ENCODE measurements at regions not wholly inside any gene's neighbourhood (a gene's known extent, or its start where the extent isn't known, plus 50 kb on each side); places are given as distances from the start of the nearest gene placed in this dataset.
"Not testable (repeated sequence)": the region's sequence is repeated elsewhere in the genome, so short reads cannot be mapped to it uniquely, and the experiment has no call there.

GRCh38 chr14:83712418-83713129 is 1817.4 kb upstream of the FLRT2 start:
- no peaks in the 10 kb centered on the region for H3K9me3 ChIP-seq (ENCODE audit: low read depth, low read length)
- no peak for DNase-seq (ENCODE audit: low read depth, low spot score)

GRCh38 chr14:83713732-83714131 is 1816.2 kb upstream of the FLRT2 start:
- Histone ChIP-seq H3K4me3 (no peak overlapping the region), H3K27ac (no peak overlapping the region), H3K36me3 (ENCODE audit: insufficient read depth, low read length) (no peaks in the 10 kb centered on the region), H3K9ac (ENCODE audit: insufficient read length) (no peak overlapping the region), H3K9me3 (ENCODE audit: low read depth, low read length) (no peaks in the 10 kb centered on the region)
- no peak for TF ChIP-seq FOXP2 (optimal IDR thresholded peaks at IDR 0.05; ENCODE audit: control extremely low read depth, extremely low read length, insufficient read depth)
- TF ChIP-seq EZH2 (IDR thresholded peaks at IDR 0.05) = no peak
- no peak for TF ChIP-seq POLR2AphosphoS5 (IDR thresholded peaks at IDR 0.05; ENCODE audit: borderline replicate concordance, low read depth, low read length)
- DNase-seq (ENCODE audit: low read depth, low spot score) = no peak

More at GRCh38 chr14:83712418-83713129, 1817.4 kb upstream of the FLRT2 start:
- H3K9ac ChIP-seq (ENCODE audit: insufficient read length) = no peak overlapping the region
- H3K4me3 ChIP-seq = no peak overlapping the region
- TF ChIP-seq POLR2AphosphoS5 (IDR thresholded peaks at IDR 0.05; ENCODE audit: borderline replicate concordance, low read depth, low read length) (no peak), EZH2 (IDR thresholded peaks at IDR 0.05) (no peak)
- H3K27ac ChIP-seq = no peak overlapping the region
- no peaks in the 10 kb centered on the region for H3K36me3 ChIP-seq (ENCODE audit: insufficient read depth, low read length)

GRCh38 chr14:83714151-83714550 is 1815.8 kb upstream of the FLRT2 start:
- no peaks in the 10 kb centered on the region for H3K9me3 ChIP-seq (ENCODE audit: low read depth, low read length)
- no peak for TF ChIP-seq POLR2AphosphoS5 (IDR thresholded peaks at IDR 0.05; ENCODE audit: borderline replicate concordance, low read depth, low read length)
- no peak for TF ChIP-seq FOXP2 (optimal IDR thresholded peaks at IDR 0.05; ENCODE audit: control extremely low read depth, extremely low read length, insufficient read depth)
- TF ChIP-seq EZH2 (IDR thresholded peaks at IDR 0.05) = no peak
- H3K27ac ChIP-seq = no peak overlapping the region
- H3K36me3 ChIP-seq (ENCODE audit: insufficient read depth, low read length) = no peaks in the 10 kb centered on the region
- DNase-seq (ENCODE audit: low read depth, low spot score) = no peak
- H3K4me3 ChIP-seq = no peak overlapping the region
- no peak overlapping the region for H3K9ac ChIP-seq (ENCODE audit: insufficient read length)

GRCh38 chr14:83719435-83719834 is 1810.5 kb upstream of the FLRT2 start:
- not testable (repeated sequence) for H3K27ac ChIP-seq; H3K36me3 ChIP-seq (ENCODE audit: insufficient read depth, low read length); H3K9ac ChIP-seq (ENCODE audit: insufficient read length); DNase-seq (ENCODE audit: low read depth, low spot score); H3K9me3 ChIP-seq (ENCODE audit: low read depth, low read length); H3K4me3 ChIP-seq

- Histone ChIP-seq H3K27ac (no peak overlapping the region), H3K4me3 (no peak overlapping the region), H3K36me3 (ENCODE audit: insufficient read depth, low read length) (no peaks in the 10 kb centered on the region), H3K9me3 (ENCODE audit: low read depth, low read length) (no peaks in the 10 kb centered on the region), H3K9ac (ENCODE audit: insufficient read length) (no peak overlapping the region)
- TF ChIP-seq POLR2AphosphoS5 (IDR thresholded peaks at IDR 0.05; ENCODE audit: borderline replicate concordance, low read depth, low read length) (no peak), FOXP2 (optimal IDR thresholded peaks at IDR 0.05; ENCODE audit: control extremely low read depth, extremely low read length, insufficient read depth) (no peak), EZH2 (IDR thresholded peaks at IDR 0.05) (no peak)
- DNase-seq (ENCODE audit: low read depth, low spot score) = no peak
These were observed 1796.3 kb upstream of the FLRT2 start for GRCh38 chr14:83733670-83734069.

GRCh38 chr14:83734431-83734830 is 1795.5 kb upstream of the FLRT2 start:
- Histone ChIP-seq H3K9me3 (ENCODE audit: low read depth, low read length) (no peaks in the 10 kb centered on the region), H3K27ac (no peak overlapping the region), H3K9ac (ENCODE audit: insufficient read length) (no peak overlapping the region), H3K36me3 (ENCODE audit: insufficient read depth, low read length) (no peaks in the 10 kb centered on the region), H3K4me3 (no peak overlapping the region)
- no peak for DNase-seq (ENCODE audit: low read depth, low spot score)
- no peak for TF ChIP-seq FOXP2 (optimal IDR thresholded peaks at IDR 0.05; ENCODE audit: control extremely low read depth, extremely low read length, insufficient read depth)
- no peak for TF ChIP-seq EZH2 (IDR thresholded peaks at IDR 0.05)
- no peak for TF ChIP-seq POLR2AphosphoS5 (IDR thresholded peaks at IDR 0.05; ENCODE audit: borderline replicate concordance, low read depth, low read length)

- no peaks in the 10 kb centered on the region for H3K9me3 ChIP-seq (ENCODE audit: low read depth, low read length)
- no peak overlapping the region for H3K27ac ChIP-seq
- TF ChIP-seq POLR2AphosphoS5 (IDR thresholded peaks at IDR 0.05; ENCODE audit: borderline replicate concordance, low read depth, low read length) (no peak), EZH2 (IDR thresholded peaks at IDR 0.05) (no peak), FOXP2 (optimal IDR thresholded peaks at IDR 0.05; ENCODE audit: control extremely low read depth, extremely low read length, insufficient read depth) (no peak)
- no peaks in the 10 kb centered on the region for H3K36me3 ChIP-seq (ENCODE audit: insufficient read depth, low read length)
- DNase-seq (ENCODE audit: low read depth, low spot score) = no peak
- no peak overlapping the region for H3K9ac ChIP-seq (ENCODE audit: insufficient read length)
- no peak overlapping the region for H3K4me3 ChIP-seq
These were observed 1788.7 kb upstream of the FLRT2 start for GRCh38 chr14:83741269-83741668.

GRCh38 chr14:83744224-83744623 is 1785.7 kb upstream of the FLRT2 start:
- H3K4me3 ChIP-seq = no peak overlapping the region
- no peaks in the 10 kb centered on the region for H3K9me3 ChIP-seq (ENCODE audit: low read depth, low read length)

GRCh38 chr14:83744891-83745290 is 1785.1 kb upstream of the FLRT2 start:
- no peaks in the 10 kb centered on the region for H3K36me3 ChIP-seq (ENCODE audit: insufficient read depth, low read length)
- H3K27ac ChIP-seq = no peak overlapping the region
- DNase-seq (ENCODE audit: low read depth, low spot score) = no peak
- H3K9ac ChIP-seq (ENCODE audit: insufficient read length) = no peak overlapping the region
- TF ChIP-seq FOXP2 (optimal IDR thresholded peaks at IDR 0.05; ENCODE audit: control extremely low read depth, extremely low read length, insufficient read depth) (no peak), EZH2 (IDR thresholded peaks at IDR 0.05) (no peak), POLR2AphosphoS5 (IDR thresholded peaks at IDR 0.05; ENCODE audit: borderline replicate concordance, low read depth, low read length) (no peak)
- no peak overlapping the region for H3K4me3 ChIP-seq
- no peaks in the 10 kb centered on the region for H3K9me3 ChIP-seq (ENCODE audit: low read depth, low read length)

More at GRCh38 chr14:83744224-83744623, 1785.7 kb upstream of the FLRT2 start:
- TF ChIP-seq EZH2 (IDR thresholded peaks at IDR 0.05) (no peak), POLR2AphosphoS5 (IDR thresholded peaks at IDR 0.05; ENCODE audit: borderline replicate concordance, low read depth, low read length) (no peak), FOXP2 (optimal IDR thresholded peaks at IDR 0.05; ENCODE audit: control extremely low read depth, extremely low read length, insufficient read depth) (no peak)
- H3K9ac ChIP-seq (ENCODE audit: insufficient read length) = no peak overlapping the region
- DNase-seq (ENCODE audit: low read depth, low spot score) = no peak
- H3K36me3 ChIP-seq (ENCODE audit: insufficient read depth, low read length) = no peaks in the 10 kb centered on the region
- no peak overlapping the region for H3K27ac ChIP-seq
